ENCODE measurements at regions not wholly inside any gene's neighbourhood (a gene's known extent, or its start where the extent isn't known, plus 50 kb on each side); places are given as distances from the start of the nearest gene placed in this dataset.

- no peak for TF ChIP-seq POU6F1 (CRISPR knock-in tag; IDR thresholded peaks at IDR 0.05; ENCODE audit: borderline replicate concordance, low read depth)
- TF ChIP-seq TCF4 (CRISPR knock-in tag; IDR thresholded peaks at IDR 0.05; ENCODE audit: borderline replicate concordance), result no peak
Measured at GRCh38 chr3:160105907-160106584, 117.4 kb downstream of the IL12A start (continued).

GRCh38 chr3:160106905-160107861, 118.0 kb upstream of the C3orf80 start:
- ATAC-seq, result no peak
- TF ChIP-seq ZFP30 (CRISPR knock-in tag; IDR thresholded peaks at IDR 0.05) (no peak), ARNTL (CRISPR knock-in tag; IDR thresholded peaks at IDR 0.05; ENCODE audit: borderline replicate concordance, low read depth) (no peak), TOX (CRISPR knock-in tag; IDR thresholded peaks at IDR 0.05; ENCODE audit: borderline replicate concordance) (no peak), ESRRG (CRISPR knock-in tag; IDR thresholded peaks at IDR 0.05) (no peak), CREB5 (CRISPR knock-in tag; IDR thresholded peaks at IDR 0.05; ENCODE audit: low read depth) (no peak), OSR1 (CRISPR knock-in tag; IDR thresholded peaks at IDR 0.05) (no peak)

- no peak for TF ChIP-seq TSHZ2 (CRISPR knock-in tag; IDR thresholded peaks at IDR 0.05)
- no peak for TF ChIP-seq BACH2 (CRISPR knock-in tag; IDR thresholded peaks at IDR 0.05; ENCODE audit: borderline replicate concordance)
- no peak for TF ChIP-seq CSRNP3 (CRISPR knock-in tag; IDR thresholded peaks at IDR 0.05)
- no peak for TF ChIP-seq ZC3H10 (CRISPR knock-in tag; IDR thresholded peaks at IDR 0.05)
- no peak for ATAC-seq
Measured at GRCh38 chr3:160108362-160108761, 116.9 kb upstream of the C3orf80 start.

- TF ChIP-seq ISL1 (CRISPR knock-in tag; IDR thresholded peaks at IDR 0.05) (no peak), OSR1 (CRISPR knock-in tag; IDR thresholded peaks at IDR 0.05) (no peak), ZNF70 (CRISPR knock-in tag; IDR thresholded peaks at IDR 0.05) (no peak), CREB5 (CRISPR knock-in tag; IDR thresholded peaks at IDR 0.05; ENCODE audit: low read depth) (no peak), TOX (CRISPR knock-in tag; IDR thresholded peaks at IDR 0.05; ENCODE audit: borderline replicate concordance) (no peak), ZFP30 (CRISPR knock-in tag; IDR thresholded peaks at IDR 0.05) (no peak), ZC3H10 (CRISPR knock-in tag; IDR thresholded peaks at IDR 0.05) (no peak), BACH2 (CRISPR knock-in tag; IDR thresholded peaks at IDR 0.05; ENCODE audit: borderline replicate concordance) (no peak), ESRRG (CRISPR knock-in tag; IDR thresholded peaks at IDR 0.05) (no peak), CSDC2 (CRISPR knock-in tag; IDR thresholded peaks at IDR 0.05) (no peak), ZNF565 (CRISPR knock-in tag; conservative IDR thresholded peaks at IDR 0.05; ENCODE audit: low read depth) (no peak), TCF4 (CRISPR knock-in tag; IDR thresholded peaks at IDR 0.05; ENCODE audit: borderline replicate concordance) (no peak), SNAI2 (CRISPR knock-in tag; IDR thresholded peaks at IDR 0.05) (no peak), PPARA (CRISPR knock-in tag; IDR thresholded peaks at IDR 0.05; ENCODE audit: borderline replicate concordance) (no peak)
- no peak for ATAC-seq
Measured at GRCh38 chr3:160112481-160112880, 112.7 kb upstream of the C3orf80 start.

Measured in SK-N-SH treated with all-trans-retinoic acid at 6 μM for 48 hours (cell line).